Ishikawa (cell line): ENCODE measurements at regions not wholly inside any gene's neighbourhood (a gene's known extent, or its start where the extent isn't known, plus 50 kb on each side); places are given as distances from the start of the nearest gene placed in this dataset.

Source experiments
- CEBPB ChIP-seq: IDR thresholded peaks from 2 replicates; pipeline ENCODE4 v1.6.1; 2012
- CREB1 ChIP-seq: IDR thresholded peaks from 2 replicates; pipeline ENCODE4 v1.6.1; 2012; ENCODE audit warnings: low read depth
- RAD21 ChIP-seq: IDR thresholded peaks from 2 replicates; pipeline ENCODE4 v1.6.1; 2012; ENCODE audit warnings: low read depth
- TAF1 ChIP-seq: IDR thresholded peaks from 2 replicates; pipeline ENCODE4 v1.6.1; 2012; ENCODE audit warnings: low read depth, mild to moderate bottlenecking
- TCF12 ChIP-seq: IDR thresholded peaks from 2 replicates; pipeline ENCODE4 v1.6.1; 2012; ENCODE audit warnings: low read depth
- YY1 ChIP-seq: IDR thresholded peaks from 2 replicates; pipeline ENCODE4 v1.6.1; 2012; ENCODE audit warnings: low read depth
- TF ChIP-seq, protein P1 (sequence below): IDR thresholded peaks from 2 replicates; pipeline ENCODE4 v1.6.1; 2012

DNA sequence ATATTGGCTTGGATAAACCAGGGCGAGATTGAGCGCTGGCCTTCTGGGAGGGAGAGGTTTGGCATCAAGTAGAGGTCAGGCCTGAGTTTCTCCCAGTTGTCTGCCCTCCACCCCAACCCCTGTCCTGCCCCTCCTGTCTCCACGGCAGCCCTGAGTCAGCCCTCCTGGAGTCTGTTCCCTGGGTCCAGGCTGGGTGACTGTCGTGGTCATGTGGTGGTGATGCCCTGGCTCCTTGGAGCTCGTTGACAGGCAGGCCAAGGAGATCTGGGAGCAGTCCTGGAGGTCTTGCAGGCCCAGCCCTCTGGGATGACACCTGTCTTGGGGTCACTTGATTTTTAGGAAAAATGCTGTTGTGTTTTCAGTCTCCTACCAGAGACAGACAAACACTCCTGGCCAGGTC lies 53.6 kb upstream of the PODXL start:
- TF ChIP-seq TAF1 (no peak), CREB1 (no peak), TCF12 (no peak), YY1 (no peak), CEBPB (no peak), RAD21 (no peak)
- TF ChIP-seq, protein P1, sequence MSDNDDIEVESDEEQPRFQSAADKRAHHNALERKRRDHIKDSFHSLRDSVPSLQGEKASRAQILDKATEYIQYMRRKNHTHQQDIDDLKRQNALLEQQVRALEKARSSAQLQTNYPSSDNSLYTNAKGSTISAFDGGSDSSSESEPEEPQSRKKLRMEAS, result no peak
